GM19099 (cell line): ENCODE measurements at regions not wholly inside any gene's neighbourhood (a gene's known extent, or its start where the extent isn't known, plus 50 kb on each side); places are given as distances from the start of the nearest gene placed in this dataset.

Source experiments
- POLR2A ChIP-seq: IDR thresholded peaks from 3 replicates; pipeline ENCODE4 v1.6.1; 2011; ENCODE audit warnings: low read depth; ENCODE audit not compliant: insufficient read length; ENCODE audit errors: extremely low read depth

DNA sequence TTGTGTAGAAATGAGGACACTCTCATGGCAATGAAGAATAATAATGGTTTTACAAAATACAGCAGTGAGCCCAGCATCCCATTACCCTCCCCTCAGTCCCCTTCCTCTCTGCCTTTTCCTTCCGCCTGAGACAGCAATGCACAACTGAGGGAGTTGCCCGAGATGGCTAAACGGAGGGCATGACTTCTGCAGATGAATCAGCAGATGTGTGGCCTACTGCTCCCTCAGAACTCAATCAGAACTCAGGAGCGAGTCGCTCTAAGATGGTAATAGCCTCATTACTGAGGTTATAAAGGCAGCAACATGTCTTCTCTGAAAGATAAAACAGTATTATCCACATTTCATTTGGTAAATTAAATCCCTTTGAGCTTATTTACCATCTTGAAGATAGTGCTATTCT lies 326.6 kb downstream of the ENC1 start:
- TF ChIP-seq POLR2A: no peak

DNA sequence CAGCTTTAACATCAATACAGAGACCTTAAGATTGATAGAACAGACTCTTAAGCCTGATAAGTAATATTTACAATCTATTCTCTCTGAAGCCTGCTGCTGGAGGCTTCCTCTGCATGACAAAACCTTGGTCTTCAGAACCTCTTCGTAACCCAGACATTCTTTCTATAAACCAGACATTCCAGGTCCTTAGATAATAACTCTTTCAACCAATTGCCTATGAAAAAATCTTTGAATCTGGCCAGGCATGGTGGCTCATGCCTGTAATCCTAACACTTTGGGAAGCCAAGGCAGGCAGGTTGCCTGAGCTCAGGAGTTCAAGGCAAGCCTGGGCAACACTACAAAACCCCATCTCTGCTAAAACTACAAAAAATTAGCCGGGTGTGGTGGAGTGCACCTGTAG lies 327.8 kb downstream of the ENC1 start:
- no peak for TF ChIP-seq POLR2A

DNA sequence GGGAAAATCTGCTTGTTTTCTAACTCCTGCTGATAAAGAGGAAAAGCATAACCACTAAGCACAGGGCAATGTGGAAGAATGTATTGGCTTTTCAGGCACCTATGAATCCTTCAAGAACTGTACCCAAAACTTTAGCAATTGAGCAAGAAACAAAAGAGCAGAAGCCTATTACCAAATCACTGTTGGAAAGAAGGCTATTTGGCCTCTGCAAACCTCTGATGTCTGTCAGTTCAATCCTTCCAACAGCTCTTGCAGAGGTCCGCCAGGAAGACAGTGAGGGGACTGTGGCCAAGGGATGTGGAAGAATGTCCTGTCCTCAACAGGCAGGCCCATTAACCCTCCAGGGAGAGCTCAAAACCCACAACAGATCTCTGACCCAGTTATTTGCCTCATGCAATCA lies 328.6 kb downstream of the ENC1 start:
- TF ChIP-seq POLR2A: no peak

DNA sequence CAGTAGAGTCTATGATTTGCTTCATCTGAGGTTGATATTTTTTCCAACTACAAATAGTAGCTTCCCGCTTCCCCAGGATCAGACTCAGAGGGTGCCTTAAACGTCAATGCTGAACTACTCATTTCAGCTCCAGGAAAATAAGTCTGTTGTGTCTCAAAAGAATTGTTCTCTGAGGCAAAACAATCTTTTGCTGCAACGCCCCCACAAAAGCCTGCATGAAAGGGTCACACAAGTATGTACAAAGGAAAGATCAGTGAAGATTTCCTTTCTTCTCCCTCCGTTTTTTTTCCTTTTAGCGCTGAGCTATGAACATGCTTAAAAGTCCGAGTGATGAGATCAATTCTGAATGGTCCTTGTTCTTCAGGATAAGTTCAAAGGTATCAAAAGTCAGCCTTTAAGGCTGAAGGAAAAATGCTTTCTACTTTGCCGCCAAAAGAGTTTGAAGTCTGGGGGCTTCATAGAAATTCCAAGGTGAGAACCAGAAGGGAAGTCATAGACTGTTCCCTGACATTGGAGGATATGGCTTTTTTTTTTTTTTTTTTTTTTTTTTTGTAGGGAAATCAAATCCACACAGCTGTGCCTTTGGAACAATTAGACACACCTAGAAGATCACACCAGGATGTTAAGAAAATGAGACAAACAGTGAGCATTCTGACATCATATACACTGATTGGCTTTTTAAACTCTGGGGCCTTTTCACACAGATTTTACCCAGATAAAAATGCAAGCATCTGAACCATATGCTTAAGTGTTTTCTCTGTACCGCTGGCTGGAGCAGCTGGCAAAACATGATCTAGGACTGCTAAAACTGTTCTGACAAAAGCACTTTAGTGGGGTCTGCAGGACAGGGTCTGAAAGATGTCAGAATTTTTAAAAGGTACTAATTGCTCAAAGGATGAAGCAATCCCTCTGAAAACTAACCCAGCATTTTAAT lies 329.3 kb downstream of the ENC1 start:
- TF ChIP-seq POLR2A: no peak

DNA sequence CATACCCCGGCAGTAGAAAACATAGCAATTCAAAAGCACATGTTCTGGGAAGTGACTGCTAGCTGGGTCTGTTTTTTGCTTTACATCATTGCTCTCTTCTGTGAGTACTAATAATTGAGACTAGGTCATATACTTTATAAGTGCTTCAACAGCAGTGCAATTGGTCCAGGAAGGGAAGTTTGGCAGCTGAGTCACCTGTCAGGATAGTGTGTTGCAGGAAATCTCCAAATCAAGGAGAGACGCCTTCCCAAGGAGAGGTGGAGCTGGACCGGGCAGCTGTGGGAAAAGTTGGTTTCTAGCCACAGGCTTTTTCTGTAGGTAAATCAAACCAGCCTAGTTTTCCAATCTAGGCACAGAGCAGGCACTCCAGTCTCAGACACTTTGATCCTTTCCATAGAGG lies 330.1 kb downstream of the ENC1 start:
- no peak for TF ChIP-seq POLR2A

DNA sequence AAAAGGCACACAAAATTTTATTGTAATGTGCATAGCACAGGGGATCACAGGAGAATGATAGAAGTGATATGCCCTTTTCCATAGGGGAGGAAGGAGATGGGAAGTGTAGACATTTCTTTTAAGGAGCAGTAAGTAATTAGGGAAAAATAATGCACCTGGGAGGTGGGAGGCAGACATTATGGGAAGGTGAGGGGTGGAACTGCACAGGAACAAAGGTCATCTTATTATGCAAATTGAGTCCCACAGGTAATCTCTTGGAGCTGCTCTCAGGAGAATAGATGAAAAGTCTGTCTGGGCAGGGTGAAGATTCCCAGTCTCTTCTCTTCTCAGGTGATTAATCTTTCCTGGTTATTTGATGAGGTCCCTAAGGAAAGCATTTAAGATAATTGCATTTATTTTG lies 331.5 kb downstream of the ENC1 start:
- no peak for TF ChIP-seq POLR2A

DNA sequence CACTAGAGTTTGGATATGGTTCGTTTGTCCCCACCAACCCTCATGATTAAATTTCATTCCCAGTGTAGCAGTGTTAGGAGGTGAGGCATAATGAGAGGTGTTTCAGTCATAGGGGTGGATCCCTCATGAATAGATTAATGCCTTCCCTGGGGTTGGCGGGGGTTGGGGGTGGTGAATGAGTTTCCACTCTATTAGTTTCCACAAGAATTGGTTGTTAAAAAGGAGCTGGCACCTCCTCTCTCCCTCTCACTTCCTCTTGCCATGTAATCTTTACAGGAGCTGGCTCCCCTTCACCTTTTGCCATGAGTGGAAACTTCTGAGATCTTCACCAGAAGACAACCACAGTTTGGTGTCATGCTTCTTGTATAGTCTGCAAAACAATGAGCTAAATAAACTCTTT lies 333.7 kb downstream of the ENC1 start:
- TF ChIP-seq POLR2A: no peak

DNA sequence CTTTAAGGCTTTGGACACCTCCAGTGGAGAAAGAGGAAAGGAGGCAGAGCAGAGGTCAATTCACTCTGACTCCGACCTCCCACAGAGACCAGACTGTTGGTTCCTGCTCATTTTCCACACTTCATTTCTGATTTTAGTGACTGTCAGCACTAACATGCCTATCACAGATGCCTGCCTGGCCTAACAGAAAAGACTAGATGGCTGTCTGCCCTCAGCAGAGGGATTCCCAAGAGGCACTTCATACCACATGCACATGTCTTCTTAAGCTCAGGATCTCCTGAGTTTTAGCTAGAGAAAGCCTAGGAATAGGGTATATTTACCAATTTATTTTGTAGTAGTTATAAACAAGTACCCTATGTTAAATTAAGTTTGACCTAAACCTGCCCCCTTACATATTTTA lies 336.0 kb downstream of the ENC1 start:
- no peak for TF ChIP-seq POLR2A

DNA sequence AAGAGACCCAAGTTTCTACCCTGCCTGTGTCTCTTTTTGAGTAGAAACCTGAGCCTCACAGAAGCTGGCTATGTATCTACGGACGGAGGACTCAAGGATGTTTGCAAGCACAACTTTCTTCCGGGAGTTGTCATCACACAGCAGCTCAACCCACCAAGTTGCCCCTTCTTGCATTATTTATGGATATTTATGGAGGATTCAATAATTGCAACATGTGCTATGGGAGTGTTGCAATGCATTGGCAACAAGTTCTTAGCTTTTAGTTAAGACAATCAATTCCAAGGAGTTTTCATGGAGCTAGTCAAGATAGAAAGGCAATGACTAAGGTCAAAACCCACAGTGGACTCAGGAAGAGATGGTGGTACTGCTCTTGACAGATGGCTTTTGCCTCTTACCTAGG lies 336.9 kb downstream of the ENC1 start:
- no peak for TF ChIP-seq POLR2A

DNA sequence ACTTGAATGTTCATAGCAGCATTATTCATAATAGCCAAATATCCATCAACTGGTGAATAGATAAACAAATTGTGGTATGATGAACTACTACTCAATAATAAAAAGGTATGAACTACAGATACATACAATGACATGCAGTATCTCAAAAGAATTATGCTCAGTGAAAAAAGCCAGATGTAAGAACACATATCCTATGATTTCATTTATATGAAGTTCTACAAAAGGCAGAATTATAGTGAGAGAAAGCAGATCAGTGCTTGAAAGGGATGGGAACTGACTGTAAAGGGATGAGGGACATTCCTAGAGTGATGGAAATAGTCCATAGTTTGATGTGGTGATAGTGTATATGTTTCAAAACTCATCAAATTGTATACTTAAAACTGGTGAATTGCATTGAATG lies 339.0 kb downstream of the ENC1 start:
- TF ChIP-seq POLR2A: no peak

DNA sequence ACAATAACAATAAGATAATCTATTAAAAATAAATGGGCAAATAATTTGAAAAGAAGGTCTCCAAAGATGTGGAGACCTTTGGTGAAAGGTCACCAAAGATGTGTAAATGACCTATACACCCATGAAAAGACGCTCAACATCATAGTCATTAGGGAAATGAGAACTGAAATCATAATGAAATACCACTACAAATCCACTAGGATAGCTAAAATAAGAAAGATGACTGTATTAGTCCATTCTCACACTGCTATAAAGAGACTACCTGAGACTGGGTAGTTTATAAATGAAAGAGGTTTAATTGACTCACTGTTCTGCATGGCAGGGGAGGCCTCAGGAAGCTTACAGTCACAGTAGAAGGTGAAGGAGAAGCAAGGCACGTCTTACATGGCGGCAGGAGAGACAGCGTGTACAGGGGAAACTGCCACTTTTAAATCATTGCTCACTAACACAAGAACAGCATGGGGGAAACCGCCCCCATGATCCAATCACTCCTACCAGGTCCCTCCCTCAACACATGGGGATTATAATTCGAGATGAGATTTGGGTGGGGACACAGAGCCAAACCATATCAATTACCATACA lies 339.6 kb downstream of the ENC1 start:
- TF ChIP-seq POLR2A: no peak

DNA sequence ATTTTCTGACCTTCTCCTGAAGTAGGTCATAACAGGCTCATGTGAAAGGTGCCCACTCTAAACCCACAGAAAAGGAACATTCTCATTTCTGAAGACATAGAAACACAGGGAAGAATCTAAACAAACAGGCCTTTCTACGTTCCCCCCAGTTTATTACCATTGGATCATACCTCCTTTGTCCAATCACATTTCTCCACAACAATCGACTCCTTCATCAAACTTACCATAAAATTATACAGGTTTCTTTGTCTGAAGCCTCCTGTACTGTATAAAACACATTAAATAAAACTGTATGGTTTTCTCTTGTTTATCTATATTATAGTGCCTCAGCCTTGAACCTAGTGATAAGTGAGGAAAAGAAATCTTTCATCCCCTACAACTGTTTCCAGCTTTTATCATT lies 340.7 kb downstream of the ENC1 start:
- no peak for TF ChIP-seq POLR2A

DNA sequence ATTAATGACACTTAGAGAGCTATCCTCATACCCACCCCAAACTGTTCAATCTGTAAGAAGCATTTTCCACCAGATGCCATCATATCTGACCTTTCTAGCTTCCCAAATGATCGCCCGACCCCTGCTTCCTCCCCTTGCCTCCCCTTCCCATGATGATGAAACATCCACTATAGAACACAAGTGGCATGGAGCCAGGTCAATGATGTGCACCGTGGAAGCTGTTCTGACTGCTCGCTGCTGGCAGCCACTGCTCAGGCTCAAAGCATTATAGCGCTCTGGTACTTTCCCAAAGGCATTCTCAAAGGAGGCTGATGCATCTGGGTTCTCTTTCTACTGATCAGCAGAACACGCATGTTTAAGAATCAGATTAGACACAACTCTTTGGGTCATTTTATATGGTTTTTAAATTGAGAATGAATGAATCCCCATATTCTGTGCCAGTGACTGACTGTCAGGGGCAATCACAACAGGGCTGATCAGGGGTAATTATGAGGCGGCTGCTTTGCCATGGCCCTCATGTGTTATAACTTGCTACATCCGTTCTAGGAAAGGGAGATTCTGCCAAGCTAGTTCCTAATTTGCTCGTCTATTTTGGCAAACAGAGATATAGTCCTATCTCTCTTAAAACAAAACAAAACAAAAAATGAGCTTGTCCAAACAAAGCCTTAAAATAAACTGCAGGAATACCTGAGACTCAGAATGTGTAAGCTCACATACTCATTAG lies 343.7 kb downstream of the ENC1 start:
- no peak for TF ChIP-seq POLR2A

DNA sequence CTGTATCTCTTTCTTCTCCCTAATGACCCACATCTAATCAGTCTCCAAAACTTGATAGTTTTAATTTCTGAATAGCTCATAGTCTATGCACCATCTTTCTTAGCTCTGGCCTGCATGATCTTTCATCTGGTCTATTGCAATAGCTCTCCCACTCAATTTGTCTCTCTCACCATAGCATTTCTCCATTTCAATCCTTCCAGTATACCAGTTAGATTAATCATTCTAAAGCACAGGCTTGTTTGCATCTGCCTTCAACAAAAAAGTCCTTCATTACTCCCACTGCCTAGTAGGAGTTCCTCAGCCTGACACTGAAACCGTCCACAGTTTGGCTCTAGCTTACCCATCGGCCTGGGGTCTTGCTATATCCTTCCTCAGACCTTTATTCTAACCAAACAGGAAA lies 344.9 kb downstream of the ENC1 start:
- TF ChIP-seq POLR2A: no peak

DNA sequence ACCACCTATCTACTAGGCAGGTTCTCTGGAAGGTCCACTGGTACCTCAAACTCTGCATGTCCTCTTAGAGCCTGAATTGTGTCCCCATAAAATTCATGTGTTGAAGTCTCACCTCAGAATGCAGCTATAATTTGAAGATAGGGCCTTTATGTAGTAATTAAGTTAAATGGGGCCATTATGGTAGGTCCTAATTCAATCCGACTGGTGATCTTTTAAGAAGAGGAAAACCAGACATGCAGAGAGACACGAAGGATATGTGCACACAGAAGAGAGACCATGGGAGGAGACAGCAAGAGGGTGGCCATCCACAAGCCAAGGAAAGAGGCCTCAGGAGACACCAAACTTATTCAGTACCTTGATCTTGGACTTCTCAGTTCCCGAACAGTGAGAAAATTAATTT lies 345.4 kb downstream of the ENC1 start:
- TF ChIP-seq POLR2A: no peak

DNA sequence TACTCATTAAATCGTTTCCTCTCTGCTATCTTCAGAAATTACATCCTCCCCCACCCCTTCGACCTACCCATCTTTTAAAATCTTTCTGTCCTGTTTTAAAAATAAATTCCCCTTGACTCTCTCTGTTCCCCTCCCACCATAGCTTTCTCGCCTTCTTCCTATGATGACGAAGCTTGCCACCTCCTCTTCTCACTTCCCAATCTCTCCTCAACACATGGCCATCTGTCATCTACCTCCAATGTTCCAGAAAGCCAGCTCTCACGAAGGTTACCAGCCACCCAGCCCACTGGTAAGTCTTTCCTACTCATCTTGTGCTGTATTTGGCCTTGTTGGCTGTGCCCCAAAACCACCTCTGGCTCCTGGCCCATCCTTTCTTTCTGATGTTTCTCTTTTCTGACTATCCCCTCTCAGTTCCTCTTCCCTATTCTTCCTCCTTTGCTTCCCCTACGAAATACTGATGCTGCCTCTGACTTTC lies 346.3 kb downstream of the ENC1 start:
- no peak for TF ChIP-seq POLR2A
